ENCODE measurements at regions not wholly inside any gene's neighbourhood (a gene's known extent, or its start where the extent isn't known, plus 50 kb on each side); places are given as distances from the start of the nearest gene placed in this dataset.
"Not testable (repeated sequence)": the region's sequence is repeated elsewhere in the genome, so short reads cannot be mapped to it uniquely, and the experiment has no call there.

DNA sequence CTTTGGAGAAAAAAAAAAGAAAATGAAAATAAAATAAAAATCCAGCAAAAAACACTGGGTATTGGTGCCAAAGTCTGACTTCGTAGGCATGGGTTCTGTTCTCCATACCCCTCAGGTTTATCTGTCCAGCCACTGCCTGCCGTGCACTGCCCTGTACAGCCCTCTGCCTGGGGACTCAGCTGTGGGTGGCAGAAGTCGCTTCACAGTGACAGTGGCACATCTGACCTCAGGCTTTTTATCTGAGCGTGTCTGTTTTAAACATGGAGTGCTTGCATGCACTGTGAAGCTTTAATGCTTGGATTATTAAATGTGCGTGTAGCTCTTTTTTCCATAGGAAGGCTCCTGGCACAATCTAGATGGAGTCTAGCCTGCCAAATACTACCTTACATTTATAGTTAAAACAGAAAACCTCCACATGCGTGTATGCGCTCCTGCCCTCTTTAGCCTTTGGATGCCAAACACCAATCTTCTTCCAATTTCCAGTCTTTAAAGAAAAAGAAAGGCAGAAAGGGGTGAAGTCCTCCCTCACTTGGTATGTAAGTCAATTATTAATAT lies 375.5 kb downstream of the UTRN start:
- no peak for DNase-seq

DNA sequence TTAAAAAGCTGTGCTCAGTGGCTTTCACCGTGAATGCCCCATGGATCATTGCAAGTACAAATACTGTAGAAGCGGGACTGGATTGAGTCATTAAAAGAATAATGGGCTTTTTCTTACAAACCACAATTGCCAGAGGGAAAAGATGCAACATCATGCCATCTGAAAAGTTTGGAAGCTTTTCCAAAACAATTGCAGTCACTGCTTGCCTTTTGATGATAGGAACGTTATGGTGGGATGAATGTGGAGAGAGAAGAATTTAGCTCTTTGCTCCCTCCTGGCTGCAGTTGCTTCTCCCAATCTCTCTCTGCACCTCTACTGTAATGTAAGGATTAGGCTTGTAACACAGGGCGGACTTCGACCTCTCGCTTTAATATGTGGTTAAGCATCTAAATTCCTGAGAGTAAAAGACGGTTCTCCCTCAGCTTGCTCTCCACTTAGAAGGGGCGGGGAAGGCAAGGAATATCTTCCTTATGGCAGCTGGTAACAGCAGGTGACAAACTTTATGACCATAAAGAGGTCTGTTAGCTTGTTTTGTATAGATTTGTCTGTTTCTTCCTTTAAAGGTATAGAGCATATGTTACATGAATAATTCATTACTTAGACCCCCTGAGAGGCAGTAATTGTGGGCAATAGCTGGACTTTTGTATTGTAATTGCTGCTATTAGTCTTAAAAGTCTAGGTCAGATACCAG lies 376.1 kb downstream of the UTRN start:
- no peak for DNase-seq

DNA sequence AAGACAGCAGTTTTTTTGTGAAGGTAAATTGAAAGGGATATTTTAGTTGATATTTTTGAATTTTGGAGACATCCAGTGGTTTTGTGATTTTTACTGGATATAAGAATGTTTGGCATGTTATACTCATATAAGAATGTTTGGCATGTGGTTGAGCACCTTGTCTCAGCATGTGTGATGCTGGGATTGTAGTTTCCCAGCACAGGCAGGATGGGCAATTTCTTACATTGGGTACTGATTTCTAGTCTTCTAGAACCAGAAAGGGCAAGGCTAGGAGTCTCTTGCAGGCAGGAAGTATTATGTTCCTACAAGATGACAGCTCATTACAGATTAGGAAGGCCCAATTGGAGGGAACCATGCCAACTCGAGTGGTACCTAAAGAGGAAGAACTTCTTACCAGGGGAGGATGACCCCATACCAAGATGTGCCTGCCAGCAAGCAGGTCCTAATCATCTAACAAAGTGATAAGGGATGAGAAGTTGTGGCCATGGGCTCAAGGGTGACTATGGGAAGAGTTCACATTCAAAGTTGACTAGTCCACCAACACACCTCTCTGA lies 377.8 kb downstream of the UTRN start:
- no peak for DNase-seq

DNA sequence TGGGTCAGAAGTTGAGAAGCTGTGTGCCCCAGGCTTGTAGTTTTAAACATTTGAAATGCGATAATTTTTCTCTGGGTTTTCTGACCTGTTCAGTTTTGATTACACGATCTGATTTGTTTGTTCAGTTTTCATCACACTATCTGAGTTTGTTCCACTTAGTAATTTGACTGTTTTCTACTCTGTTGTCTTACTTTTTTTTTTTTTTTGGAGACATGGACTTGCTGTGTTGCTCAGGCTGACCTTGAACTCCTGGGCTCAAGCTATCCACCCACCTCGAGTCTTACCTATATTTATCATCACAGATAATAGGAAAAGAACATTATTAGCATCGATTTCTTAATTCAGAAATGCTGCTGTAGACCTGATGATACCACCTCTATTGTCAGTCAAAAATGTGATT lies 379.1 kb downstream of the UTRN start:
- DNase-seq: no peak

DNA sequence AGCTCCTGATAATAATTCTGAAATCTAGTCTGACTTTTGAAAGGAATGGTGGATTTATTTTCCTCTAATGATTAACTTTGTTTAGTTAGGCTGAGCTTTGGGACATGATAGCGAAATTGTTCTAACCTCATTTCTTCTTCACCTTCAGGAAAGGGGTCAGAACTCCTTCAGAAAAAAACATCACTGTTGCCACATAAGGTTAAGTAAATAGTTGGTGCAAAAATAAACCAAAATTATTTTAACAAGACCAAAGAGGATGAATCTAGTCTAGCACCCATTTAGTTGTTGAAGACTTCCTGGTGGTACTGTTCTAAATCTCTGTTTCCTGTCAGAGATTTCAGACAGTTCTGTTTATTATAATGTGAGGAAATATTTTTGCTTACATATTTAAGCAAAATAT lies 379.8 kb downstream of the UTRN start:
- DNase-seq: no peak

DNA sequence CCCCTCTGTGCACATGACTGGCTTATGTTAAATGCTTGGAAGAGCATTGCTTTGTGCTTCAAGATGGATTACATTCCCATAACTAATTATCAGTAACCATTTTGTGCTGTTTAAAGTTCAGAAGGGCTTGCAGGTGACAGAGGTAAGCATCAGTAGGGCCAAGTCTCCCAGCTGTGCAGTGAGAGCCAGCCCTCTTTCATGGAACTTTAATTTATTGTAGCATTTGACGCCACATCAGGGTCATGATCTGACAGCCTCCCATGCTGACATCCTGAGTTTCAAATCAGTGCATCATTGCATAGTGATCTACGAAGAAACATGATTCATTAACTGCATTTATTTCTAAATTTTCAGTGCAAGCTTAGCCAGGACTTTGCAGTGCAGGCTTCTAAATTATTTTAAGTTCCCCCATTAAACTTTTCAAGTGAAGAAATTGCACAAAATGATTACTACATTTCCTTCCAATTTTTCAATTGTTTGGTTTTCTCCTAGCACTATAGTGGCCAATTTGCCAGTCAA lies 380.9 kb downstream of the UTRN start:
- no peak for DNase-seq

DNA sequence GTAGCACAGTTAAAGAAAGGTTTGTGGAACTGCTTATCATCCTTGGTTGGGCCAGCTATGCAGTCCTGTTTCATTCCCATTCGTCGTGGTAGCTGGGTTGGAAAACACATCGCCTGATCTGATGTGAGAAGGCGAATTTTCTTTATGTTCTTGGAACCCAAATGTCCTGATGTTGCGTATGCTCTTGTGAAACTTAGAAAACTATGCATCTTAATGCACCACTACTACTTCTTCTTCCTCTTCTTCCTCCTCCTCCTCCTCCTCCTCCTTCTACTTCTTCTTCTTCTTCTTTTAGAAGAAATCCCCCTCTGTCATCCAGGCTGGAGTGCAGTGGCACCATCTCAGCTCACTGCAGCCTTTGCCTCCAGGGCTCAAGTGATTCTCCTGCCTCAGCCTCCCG lies 381.6 kb downstream of the UTRN start:
- DNase-seq: no peak

DNA sequence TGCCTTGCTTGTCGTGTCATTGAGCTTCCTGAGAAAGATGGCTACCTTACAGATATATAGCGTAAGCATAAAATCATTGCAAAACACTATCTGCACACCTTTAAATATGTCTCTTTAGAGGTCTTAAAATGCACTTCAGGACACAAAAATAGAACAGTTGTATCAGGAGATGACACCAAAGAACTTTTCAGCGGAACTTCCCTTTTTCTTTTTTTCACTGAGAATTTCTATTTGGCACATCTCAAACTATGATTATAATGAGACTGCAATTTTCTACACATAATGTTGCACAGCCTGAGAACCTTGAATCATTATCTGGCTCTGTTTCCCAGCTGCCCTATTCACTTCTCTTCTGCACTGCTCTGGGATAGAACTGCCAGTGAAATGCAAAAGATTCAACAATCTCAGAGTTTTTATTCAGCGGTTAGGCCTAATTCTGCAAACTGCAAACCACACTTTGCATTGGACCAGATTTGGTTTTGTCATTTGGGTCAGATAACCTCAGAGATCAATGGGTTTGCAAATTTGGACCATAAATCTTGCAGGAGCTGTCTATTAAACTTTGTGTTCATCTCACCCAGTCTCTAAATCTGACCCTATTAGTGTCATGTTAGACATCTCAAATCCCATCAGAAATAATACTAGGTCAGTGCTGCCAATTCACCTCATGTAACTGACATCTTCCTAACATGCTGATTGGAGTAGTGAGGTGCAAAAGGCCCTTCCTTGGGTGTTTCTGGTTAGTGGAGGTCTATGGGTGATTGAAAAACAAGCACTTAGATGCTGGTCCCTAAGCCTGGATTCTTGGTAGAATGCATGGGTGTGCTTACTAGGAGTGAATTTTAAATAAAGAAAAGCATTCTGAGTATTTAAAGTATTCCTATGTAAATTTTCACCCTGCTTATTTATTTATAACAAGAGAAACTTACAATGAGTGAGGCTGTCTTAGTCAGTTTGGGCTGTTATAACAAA lies 382.7 kb downstream of the UTRN start:
- no peak for DNase-seq

DNA sequence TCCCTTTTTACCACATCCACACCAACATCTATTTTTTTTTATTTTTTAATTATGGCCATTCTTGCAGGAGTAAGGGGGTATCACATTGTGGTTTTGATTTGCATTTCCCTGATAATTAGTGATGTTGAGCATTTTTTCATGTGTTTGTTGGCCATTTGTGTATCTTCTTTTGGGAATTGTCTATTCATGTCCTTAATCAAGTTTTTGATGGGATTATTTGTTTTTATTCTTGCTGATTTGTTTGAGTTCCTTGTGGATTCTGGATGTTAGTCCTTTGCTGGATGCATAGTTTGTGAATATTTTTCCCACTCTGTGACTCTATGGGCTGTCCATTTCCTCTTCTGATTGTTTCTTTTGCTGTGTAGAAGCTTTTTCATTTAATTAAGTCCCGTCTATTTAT lies 385.1 kb downstream of the UTRN start:
- DNase-seq: not testable (repeated sequence)

DNA sequence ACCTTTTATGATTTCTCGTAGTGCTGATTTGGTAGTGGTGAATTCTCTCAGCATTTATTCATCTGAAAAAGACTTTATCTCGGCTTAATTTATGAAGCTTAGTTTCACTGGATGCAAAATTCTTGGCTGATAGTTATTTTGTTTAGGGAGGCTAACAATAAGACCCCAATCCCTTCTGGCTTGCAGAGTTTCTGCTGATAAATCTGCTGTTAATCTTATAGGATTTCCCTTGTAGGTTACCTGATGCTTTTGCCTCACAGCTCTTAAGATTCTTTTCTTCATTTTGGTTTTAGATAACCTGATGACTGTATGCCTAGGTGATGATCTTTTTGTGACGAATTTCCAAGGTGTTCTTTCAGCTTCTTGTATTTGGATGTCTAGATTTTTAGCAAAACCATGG lies 388.7 kb downstream of the UTRN start:
- no peak for DNase-seq

DNA sequence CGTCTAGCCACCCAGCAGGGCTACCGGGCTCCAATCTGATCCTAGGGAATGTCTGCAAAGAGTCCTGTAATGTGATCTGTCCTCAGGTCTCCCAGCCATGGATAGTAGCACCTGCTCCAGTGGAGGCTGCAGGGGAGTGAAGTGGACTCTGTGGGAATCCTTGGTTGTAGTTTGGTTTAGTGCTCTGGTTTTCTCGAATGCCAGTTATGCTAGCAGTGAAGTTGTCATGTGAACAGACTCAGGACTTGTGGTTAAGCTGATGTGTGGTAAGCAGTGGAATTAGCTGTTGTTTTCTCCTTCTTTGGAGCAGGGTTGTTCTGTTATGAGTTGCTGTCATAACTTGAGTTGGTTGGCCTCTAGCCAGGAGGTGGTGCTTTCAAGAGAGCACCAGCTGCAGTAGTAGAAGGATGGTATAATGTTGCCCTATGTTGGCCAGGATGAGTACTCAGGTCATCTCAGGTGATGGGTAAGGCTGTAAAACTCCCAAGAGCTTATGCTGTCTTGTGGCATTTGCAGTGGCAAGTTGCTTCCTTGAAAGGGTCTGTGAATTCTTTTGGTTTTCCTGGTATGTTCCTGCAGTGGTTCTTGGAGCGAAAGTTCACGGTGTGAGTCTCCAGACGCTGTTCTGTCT lies 390.2 kb downstream of the UTRN start:
- DNase-seq: no peak

DNA sequence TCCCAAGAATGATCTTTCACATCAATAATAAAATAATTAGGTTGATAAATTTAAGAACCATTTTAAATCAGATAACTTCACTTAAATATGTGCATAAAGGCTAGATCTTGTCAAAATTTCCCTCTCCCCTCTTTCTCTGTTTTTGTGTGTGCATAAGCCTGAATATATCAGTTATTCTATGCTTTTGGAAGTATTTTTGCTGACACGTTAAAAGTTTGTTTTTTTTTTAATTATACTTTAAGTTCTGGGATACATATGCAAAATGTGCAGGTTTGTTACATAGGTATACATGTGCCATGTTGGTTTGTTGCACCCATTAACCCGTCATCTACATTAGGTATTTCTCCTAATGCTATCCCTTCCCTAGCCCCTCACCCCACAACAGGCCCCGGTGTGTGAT lies 391.2 kb downstream of the UTRN start:
- not testable (repeated sequence) for DNase-seq

DNA sequence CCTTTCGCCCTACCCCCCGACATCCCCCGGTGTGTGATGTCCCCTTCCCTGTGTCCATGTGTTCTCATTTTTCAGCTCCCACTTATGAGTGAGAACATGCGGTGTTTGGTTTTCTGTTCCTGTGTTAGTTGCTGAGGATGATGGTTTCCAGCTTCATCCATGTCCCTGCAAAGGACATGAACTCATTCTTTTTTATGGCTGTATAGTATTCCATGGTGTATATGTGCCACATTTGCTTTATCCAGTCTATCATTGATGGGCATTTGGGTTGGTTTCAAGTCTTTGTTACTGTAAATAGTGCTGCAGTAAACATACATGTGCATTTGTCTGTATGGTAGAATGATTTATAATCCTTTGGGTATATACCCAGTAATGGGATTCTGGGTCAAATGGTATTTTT lies 392.1 kb downstream of the UTRN start:
- DNase-seq: not testable (repeated sequence)

DNA sequence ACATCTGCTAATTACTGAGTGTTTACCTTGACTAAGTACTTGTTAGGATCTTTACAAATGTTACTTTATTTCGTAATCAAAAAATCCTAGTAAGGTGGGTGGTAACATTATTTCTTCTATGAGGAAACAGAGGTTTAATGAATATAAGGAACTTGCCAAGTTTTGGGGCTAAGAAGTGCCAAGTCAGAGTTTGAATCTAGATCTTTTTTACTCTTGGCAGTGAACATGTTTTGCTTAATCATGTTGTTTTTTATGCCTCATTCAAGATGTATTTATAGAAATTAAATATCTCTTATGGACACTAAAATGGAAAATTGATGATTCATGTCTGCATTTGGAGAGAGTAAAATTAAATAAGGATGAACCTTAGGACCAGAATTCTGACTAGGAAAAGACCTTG lies 393.7 kb downstream of the UTRN start:
- DNase-seq: no peak

DNA sequence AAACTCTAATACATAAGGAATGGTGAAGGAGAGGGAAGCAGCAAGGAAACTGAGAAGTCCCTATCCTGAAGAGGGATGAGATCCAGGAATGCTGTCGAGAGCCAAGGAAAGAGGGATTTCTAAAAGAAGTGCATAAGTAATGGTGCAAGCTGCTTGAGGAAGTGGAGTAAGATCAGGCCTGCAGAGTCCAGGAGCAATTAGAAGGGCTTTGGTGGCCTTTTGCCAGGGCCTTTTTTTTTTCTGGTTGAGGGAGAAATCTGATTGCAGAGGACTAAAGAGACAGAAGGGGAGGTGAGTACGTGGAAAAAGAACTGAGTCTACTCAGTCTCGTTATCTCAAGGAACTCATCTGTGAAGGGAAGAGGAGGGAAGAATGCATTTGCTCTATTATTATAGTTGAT lies 396.2 kb downstream of the UTRN start:
- no peak for DNase-seq

DNA sequence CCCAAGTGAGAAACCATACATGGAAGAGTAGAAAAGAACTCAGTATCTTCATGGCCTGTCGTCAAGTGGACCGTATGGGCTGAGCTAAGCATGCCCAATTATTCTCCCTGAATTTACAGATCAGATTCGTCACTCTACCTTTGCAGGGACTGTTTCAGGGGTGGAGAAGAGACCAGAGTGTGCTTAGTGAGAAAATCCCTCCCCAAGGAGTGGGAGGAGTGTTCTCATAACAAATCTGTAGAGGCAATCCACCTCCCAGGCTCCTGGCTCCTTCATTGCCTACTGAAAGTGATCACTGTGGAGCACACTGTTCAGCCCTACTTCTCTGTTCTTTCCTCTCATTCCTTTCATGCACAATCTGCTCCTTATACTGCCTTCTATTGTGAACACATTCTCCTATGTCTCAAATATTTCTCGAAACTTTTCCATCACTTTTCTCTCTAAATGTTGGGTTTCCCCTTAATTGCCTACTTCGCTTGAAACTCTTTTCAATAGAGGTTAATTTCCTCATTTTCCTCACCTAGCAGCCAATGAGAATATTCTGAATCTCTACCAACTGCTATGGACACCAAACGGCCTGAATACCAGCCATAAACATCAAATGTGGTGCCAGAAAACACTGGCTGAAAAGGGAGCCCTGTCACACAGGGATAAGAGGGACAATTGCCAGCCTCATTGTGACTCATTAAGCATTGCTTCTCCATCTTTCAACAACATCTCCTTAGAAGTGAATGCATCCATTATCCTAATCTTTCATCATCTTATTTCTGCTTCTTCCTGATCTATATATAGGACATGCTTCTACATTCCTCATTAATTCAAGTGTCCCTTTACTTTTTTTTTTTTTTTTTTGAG lies 398.3 kb downstream of the UTRN start:
- no peak for DNase-seq

DNA sequence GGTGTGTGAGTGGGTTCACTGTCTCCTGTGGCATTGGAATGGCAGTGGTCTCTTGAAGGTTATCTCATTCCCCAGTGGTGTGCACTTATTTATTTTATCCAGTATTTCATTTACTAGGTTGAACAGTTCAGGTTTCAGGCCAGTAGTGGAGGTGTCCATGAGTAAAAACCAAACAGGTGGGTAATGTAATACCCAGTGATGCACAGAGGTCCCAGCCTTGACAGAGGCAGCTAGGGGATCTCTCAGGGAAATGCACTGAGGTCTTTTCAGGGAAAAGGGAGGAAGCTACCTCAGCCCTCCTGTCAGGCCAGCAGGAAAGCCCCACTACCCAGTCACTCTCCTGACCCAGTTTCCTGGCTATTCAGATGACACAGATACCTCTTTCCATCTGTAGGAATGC lies 403.6 kb downstream of the UTRN start:
- no peak for DNase-seq

DNA sequence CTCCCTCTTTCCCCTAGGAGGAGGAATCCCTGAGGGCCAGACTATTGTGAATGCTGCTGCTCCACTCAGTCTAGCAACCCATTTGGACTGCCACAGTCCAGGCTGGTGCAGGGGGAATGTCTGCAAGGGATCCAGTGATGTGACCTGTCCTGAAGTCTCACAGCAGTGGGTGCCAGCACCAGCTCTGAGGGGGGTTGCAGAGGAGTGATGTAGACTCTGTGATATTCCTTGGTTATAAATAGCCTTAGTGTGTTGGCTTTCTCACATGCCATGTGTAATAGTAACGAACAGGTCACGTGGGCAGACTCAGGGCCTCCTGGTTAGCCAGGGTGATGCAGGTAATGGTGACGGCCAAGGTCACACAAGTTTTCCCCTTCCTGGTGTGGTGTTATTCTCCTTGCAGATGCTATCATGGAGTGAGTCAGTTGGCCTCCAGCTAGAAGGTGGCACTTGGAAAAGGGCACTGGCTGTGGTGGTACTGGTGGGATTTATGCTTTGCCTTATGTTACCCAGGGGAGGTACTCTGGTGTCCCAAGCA lies 404.4 kb downstream of the UTRN start:
- DNase-seq: no peak

DNA sequence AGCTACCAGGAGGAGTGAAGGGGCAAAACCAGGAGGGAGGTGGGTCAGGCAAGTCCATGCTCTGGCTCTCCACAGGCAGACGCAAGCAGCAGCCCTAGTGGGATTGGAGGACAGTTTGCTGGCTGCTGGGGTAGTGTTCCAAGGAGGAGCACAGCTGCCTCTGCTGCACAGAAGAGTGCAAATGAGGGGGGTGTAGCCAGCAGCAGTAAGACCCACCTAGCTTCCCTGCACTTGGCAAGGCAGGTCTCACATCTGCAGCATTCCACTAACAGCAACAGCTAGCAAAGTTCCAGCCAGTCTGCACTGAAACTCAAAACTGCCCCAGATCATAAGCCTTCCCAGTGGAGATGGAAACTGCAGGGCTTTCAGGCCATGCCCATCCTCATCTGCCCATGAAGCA lies 405.0 kb downstream of the UTRN start:
- no peak for DNase-seq

DNA sequence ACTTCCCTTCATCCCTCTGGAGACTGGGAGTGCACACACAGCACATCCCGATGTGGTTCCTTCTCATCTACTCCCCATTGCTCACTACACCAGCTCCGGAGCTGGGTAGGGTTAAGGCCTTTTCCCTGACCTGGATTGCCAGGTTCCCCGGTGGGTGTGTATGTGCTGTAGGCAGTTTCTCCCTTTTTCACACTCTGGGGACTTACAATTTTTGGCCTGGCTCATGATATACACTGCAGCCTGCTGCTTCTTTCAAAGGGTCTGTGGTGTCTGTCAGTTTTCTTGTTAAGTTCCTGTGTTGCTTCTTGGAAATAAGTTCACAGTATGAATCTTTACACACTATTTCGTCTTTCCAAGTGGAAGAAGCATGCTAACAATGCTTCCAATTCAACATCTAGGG lies 405.5 kb downstream of the UTRN start:
- DNase-seq: no peak

DNA sequence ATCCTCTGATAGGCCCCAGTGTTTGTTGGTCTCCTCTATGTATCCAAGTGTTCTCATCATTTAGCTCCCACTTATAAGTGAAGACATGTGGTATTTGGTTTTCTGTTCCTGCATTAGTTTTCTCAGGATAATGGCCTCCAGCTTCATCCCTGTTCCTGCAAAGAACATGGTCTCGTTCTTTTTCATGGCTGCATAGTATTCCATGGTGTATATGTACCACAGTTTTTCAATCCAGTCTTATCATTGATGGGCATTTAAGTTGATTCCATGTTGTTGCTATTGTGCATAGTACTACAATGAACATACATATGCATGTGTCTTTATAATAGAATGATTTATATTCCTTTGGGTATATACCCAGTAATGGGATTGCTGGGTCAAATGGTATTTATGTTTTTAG lies 406.9 kb downstream of the UTRN start:
- DNase-seq: not testable (repeated sequence)

All from activated CD8-positive, alpha-beta memory T cell treated with anti-CD3 and anti-CD28 coated beads, Interleukin-2, amount 50 U/mL, for 48 hours (primary cell).